ENCODE measurements at regions not wholly inside any gene's neighbourhood (a gene's known extent, or its start where the extent isn't known, plus 50 kb on each side); places are given as distances from the start of the nearest gene placed in this dataset.
A peak's percentile ranks its signal among the peaks of the same experiment; 100 is the strongest.
"Not testable (repeated sequence)": the region's sequence is repeated elsewhere in the genome, so short reads cannot be mapped to it uniquely, and the experiment has no call there.

DNA sequence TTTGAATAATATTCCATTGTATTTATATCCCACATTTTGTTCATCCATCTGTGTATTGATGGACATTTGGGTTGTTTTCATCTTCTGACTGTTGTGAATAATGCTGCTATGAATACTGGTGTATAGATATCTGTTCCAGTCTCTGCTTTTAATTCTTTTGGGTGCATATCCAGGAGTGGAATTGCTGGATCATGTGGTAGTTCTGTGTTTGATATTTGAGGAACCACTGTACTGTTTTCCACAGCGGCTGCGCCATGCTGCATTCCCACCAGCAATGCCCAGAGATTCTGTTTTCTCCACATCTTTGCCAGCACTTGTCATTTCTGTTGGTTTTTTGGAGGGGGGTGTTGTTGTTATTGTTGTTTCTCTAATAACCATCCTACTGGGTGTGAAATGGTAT lies 131.6 kb upstream of the KIF26B start:
- DNase-seq: no peak

DNA sequence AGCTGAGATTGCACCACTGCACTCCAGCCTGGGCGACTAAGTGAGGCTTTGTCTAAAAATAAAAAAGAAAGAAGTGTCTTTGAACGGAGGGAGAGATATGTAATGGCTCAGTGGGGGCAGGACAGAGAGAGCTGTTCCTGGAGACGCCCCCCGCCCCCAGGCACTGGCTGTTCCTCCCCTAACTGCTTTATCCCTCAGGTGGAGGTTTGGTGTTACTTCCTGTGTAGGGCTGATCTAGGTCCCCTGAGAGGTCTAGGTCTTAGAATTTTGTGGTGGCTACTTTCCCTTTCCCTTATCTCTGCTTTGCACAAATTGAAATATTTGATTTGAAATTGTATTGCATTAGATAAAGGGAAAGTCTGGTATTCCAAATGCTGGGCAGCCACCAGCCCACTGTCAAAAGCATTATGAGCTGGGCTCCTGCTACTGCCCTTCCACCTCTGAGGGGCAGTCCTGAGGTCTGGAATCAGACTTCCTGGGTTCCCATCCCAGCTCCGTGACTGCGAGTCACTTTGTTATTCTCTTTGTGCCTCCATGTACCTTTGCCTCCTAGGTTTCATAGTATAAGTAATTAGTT lies 134.8 kb upstream of the KIF26B start:
- DNase-seq: no peak

DNA sequence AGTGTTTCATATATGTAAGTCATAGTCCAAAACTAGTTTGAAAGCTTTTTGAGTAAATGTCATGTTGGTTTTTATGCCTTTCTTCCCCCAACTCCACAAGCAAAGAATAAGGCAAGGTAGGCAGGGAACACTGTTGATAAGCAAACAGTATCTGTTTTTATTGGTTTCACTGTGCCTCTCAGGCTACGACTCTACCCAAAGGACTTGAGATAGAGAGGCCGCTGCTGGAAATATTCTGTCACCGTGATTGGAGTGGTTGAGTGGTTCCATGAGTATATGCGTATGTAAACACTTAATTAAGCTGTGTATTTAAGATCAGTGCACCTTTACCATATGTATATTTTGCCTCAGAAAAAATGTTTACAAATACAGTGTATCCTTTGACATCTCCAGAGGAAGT lies 138.1 kb upstream of the KIF26B start:
- no peak for DNase-seq

DNA sequence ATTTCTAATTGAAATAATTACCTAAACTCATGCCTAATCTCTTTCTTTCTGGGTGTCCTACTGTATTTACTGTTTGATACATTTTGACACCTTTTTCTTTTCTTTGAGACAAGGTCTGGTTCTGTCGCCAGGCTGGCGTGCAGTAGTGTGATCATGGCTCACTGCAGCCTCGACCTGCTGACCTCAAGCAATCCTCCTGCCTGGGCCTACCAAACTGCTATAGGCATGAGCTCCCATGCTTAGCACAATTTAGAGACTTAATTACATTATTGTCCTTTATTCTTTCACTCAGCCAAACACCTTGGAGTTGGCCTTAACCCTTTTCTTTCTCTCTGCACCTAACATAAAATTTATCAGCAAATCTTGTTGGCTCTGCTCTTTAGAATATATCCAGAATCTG lies 139.8 kb upstream of the KIF26B start:
- no peak for DNase-seq

DNA sequence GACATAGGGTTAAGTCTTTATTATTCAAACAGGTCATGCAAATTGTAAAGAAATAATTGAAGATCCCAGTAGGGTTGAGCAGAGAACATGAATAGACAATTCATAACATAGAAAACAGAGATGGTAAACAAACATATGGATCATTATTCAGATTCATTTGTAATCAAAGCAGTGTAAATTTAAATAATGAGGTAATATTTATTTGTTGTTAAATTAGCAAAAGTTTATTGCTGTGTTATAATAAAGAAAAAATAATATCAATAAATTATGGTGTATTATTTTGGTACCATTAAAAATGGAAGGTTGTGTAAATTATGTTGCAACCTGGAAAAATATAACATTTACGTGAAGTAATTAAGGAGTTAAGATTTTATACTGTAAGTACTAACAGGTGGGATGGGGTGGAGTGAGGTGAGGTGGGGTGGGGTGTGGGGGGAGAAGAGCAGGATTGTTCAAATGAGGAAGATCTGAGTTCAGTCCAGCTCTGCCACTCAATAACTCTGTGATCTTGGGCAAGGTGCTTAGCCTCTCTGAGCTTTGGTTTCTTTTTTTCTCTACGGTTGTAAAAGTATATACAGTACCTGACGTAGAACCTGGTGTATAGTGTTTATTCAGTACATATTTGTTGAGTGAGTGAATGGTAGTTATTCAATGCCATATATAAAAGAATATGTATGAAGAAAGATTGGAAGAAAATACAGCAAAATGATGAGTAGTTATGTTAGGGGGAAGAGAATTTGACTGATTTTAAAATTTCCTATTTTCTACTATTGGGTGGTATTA lies 140.3 kb upstream of the KIF26B start:
- DNase-seq: peak; percentile 67

DNA sequence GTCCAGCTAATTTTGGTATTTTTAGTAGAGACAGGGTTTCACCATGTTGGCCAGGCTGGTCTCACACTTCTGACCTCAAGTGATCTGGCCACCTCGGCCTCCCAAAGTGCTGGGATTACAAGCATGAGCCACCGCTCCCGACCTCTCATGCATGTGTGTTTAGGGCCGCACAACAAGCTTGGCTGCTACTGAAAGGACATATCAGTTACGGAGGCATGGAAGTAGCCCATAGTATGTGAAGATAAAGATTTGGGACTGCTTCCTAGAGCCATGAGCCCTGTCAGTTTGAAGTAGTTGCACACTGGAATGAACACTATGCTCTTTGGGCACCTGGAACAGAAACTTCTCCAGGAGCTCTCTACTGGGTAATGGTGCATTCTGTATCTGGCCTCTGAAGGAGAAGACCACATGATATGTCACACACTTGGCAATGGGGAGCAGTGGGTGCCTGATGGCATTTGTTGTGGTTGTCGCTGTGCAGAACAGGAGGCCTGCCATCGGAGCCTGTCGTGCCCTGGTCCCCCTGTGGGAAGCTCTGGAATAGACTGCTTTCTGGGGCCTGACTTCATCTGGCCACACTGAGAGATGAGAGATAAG lies 144.7 kb upstream of the KIF26B start:
- DNase-seq: no peak

DNA sequence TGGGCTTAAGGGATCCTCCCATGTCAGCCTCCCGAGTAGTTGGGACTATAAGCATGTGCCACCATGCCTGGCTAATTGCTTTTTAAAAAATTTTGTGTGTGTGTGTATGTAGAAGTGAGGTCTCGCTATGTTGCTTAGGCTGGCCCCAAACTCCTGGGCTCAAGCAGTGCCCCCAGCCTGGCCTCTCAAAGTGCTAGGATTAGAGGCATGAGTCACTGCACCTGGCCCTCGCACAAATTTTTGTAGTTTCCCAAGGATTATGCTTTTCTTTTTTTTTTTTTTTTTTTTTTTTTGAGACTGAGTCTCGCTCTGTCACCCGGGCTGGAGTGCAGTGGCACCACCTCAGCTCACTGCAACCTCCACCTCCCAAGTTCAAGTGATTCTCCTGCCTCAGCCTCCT lies 144.4 kb upstream of the HNRNPU start:
- no peak for DNase-seq

DNA sequence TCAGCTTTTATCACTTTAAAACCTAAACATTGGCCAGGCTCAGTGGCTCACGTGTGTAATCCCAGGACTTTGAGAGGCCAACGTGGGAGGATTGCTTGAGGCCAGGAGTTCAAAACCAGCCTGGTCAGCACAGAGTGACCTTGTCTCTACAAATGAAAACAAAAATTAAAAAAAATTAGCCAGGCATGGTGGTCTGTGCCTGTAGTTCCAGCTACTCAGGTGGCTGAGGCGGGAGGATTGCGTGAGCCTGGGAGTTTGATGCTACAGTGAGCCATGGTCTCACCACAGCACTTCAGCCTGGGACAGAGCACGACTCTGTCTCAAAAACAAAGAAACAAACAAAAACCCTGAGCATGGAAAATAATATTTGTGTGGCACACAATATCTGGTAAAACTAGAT lies 143.5 kb upstream of the HNRNPU start:
- DNase-seq: no peak

DNA sequence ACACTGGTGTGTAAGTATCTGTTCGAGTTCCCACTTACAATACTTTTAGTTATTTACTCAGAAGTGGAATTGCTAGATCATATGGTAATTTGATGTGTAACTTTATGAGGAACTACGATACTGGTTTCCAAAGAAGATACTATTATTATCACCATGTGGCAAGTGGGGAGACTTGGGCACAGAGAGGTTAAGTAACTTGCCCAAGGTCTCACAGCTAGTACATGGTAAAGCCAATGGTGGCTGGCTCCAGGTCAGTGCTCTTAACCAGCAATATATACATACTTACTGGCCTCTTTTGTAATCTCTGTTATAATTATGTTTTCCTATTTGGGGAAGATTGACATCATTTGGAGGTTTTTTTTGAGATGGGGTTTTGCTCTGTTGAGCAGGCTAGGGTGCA lies 138.9 kb upstream of the HNRNPU start:
- DNase-seq: no peak

DNA sequence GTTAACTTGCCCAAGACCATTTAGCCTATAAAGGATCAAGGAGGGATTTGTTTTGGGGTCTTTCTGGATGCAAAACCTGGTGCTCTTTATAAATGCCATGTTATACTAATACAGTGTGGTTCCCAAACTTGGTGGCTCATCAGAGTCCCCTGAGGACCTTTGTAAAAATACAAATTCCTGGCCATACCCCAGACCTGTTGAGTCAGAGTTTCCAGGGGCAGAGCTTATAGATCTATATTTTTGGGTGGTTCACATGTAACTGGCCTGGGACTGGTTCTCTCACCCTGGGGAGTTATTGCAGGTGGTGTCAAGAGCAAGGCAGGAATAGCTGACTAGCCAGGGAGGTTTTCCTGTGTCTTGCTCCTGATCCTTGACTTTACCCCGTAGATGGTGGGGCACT lies 136.9 kb upstream of the HNRNPU start:
- no peak for DNase-seq

DNA sequence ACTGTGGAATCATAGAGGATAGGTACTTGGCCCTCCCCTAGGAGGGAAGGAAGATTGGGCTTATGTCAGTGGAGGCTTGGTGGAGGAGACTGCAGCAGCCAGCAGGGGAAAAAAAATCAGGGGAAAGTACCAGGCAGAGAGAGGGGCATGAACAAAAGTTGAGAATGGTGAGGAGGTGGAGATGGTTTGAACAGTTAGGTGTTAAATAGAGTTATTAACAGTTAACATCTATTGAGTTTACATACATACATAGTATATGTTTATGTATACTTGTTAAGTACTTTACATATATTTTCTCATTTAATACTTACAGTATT lies 136.5 kb upstream of the HNRNPU start:
- DNase-seq: no peak

DNA sequence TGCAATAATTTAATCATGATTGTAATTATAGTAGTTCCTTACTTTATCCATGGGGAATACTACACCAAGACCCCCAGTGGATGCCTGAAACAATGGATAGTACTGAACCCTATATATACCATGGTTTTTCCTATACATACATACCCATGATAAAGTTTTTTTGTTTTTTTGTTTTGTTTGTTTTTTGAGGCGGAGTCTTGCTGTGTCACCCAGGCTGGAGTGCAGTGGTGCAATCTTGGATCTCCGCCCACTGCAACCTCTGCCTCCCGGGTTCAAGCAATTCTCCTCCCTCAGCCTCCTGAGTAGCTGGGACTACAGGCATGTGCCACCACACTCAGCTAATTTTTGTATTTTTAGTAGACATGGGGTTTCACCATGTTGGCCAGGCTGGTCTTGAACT lies 135.3 kb upstream of the HNRNPU start:
- not testable (repeated sequence) for DNase-seq

DNA sequence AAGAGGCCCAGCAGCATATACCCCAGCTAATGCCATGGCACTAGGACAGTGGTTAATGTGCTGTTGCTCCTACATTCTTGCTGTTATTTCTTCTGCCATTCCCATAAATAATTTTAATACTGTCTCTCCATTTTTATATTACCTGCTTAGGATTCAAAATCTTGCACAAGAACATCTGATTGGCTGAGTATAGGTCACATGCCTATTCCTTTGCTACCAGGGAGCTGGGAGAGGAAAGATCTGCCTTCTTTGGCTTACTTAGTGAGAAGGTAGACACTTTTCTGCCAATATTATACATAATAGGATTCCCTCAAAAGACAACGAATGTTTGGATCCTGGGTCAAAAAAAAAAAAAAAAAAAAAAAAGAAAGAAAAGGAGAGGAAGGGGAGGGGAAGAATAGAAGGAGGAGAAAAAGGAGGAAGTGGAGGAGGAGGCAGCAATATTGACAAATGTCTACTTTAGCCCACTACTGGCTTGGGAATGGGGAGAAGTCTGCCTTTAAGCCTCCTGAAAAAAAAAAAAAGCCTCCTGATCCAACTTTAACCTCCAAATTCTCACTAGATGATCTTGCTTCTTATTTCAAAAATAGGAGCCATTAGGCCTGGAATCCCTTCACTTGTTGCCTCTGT lies 134.5 kb upstream of the HNRNPU start:
- DNase-seq: no peak

DNA sequence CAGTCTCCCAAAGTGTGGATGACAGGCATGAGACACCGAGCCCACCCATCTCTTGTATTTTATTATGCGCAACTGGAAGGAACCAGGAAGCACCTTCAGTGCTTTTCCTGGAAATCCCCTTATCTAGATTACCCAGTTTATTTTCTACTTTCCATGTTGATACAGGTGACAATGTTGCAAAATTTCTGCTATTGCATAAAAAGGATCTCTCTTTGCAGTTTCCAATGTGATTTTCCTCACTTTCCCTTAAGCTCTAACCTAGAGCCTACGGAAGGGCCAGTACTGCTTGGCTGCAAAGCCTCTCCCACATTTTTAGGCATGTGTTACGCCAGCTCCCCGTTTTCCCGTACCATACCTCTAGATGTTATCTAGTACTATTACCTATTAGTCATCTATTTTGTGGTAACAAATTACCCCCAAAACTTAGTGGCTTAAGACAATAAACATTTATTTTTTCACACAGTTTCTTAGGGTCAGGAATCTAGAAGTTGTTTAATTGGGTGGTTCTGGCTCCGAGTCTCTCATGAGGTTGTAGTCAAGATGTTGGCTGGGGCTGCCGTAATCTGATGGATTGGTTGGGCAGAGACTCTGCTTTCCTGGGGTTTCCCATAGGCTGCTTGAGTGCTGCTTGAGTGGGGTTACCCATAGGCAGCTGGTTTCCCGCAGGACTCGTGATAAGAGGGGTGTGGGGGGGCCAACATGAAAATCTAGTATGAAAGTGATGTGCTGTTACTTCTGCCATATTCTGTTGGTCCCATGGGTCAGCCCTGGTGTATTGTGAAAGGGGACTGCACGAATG lies 131.5 kb upstream of the HNRNPU start:
- no peak for DNase-seq

DNA sequence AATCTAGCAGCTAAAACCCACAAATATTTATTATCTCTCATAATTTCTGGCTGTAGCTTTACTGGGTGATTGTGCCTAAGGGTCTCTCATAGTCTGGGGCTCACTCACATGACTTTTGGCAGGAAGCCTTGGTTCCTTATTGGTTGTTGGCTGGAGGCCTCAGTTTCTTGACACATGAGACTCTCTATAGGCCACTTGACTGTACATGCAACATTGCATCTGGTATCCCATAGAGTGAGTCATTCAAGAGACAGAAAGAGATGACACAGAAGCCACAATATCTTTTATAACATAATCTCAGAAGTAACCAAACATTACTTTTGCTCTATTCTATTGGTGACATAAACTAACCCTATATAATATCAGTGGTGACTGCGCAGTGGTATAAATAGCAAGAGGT lies 128.5 kb upstream of the HNRNPU start:
- DNase-seq: no peak

DNA sequence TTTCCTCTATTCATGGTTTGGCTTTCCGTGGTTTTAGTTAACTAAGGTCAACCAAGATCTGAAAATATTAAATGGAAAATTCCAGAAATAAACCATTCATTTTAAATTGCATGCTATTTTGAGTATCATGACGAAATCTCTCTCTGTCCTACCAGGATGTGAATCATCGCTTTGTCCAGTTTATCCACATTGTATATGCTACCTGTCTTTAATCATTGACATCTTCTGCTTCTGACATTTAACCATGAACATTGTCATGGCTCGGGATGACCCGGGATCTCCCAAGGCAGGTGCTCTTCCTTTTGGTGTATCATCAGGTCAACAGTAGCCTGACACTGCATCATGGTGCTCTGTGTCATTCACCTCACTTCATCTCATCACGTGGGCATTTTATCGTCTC lies 125.5 kb upstream of the HNRNPU start:
- no peak for DNase-seq

DNA sequence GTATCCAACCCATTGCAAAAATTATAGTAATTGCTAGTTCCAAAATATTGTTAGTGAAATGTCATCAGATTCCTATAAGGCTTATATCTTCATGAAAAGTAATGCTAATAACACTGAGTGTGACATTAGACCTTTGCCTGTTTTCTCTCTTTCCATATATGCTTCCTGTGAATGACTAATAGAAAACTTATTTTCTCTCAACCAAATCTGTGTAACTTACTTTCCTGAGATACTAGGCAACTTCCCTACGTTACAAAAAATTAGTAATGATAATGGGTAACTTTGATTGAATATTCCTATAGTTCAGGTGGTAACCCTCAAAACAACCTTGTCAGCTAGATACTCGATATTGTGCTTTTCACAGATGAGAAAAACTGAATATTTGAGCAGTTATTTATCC lies 124.2 kb upstream of the HNRNPU start:
- DNase-seq: no peak

DNA sequence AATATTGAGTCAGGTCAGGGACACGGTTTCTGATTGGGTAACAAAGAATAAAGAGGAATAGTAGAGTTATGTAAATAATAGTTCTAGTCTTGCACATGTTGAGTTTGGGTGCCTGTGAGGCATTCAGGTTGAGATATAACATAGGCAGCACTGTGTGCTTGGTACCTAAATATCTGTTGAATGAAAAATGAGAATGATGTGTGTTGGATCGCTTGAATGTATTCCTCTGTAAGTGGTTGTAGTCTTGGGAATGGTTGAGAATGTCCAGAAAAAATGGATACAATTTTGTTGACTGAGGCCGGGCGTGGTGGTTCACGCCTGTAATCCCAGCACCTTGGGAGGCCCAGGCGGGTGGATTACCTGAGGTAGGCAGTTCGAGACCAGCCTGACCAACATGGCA lies 116.3 kb upstream of the HNRNPU start:
- no peak for DNase-seq

DNA sequence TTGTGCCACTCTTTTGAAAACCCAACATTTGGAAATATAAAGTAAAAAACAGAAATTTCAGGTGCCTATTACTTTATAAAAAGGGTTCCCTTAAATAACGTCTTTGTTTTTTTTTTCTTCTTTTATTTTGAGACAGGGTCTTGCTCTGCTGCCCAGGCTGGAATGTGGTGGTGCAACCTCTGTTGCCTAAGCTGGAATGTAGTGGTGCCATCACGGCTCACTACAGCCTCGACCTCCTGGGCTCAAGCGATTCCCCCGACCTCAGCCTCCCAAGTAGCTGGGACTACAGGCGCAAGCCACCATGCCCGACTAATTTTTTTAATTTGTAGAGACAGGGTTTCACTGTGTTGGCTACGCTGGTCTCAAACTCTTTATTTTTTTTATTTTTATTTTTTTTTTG lies 110.2 kb upstream of the HNRNPU start:
- no peak for DNase-seq

DNA sequence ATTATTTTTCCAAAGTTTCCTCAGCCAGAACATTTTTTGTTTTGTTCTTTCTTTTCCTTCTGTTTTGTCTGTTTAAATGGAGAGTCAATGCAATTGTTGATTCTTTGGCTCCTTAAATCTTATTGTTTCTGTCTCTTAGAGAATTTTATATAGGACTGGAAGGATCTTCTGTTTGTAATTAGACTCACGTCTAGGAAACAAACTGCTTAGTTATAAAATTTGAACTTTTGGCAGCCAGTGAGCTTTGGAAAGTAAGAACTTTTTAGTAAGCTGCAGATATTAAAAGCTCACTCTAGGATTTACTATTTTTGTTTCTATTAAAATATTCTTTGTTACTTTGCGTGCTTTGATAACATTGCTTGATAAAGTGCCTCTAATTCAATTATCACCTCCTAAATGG lies 109.8 kb upstream of the HNRNPU start:
- DNase-seq: no peak

DNA sequence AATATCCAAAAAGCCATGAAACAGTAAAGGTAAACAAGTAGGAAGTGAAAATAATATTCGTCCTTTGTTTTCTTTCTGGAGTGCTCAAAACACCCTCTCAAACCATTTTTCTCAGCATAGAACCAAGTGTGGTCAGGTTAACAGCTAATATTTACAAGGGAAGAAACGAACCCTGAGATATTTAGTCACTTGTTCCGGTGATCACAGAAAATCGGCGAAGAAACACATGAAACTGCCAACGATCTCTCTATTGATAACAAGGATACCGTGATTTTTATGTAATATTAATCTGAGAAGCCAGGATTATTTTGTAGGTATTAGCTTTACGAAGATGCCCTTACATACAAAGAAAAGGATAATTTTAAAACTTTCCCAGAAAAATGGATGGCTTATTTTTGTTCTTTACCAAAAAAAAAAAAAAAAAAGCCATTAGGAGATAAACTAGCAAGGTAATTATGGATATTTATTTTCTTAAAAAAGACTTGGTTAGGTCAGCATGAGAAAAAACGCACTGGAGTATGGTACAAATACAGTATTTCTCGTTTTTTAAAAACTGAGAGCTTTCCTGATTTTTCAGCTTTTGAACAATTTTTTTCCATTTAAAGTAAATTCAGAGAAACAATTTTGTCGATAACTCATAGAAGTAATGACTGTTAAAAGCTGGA lies 107.3 kb upstream of the HNRNPU start:
- no peak for DNase-seq

DNA sequence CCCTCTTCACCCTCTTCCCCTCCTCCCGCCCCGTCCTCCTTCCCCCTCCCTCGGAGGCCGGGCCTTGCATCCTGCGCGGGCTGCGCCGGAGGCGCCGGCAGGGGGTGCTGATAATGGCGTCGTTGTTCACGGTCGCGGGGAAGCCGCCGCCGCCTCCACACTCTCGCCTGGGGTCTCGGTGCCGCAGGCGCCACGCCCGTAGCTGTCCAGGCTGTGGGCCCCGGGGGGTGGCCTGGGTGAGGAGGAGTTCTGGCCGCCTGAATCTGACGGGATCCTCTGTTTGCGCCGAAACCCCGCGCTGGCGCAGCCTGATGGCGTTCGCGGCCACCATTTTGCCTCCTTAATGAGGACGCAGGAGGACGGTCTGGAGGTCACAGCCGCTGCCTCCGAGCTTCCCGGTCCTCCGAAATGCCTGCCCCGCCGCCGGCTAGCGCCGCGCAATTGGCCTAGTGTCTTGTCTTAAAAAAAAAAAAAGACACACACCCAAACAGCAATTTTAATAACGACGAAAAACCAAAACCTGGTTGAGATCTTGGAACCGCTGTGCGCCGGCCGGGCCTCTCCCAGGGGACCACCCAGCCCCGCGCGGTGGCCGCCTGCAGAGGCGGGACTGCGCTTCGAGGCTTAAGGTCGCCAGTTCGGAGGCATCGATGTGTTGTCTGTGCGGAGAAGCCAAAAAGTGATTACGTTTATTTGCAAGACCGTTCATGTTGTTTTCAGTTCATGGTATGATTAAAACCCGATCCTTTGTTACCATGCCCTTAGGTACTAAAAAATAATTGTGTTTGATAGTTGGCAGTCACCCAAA lies 106.6 kb upstream of the HNRNPU start:
- peak; percentile 88 for DNase-seq
